Activated B cell treated with CpG ODN at 0.5 μM for 24 hours (primary cell): ENCODE measurements at regions not wholly inside any gene's neighbourhood (a gene's known extent, or its start where the extent isn't known, plus 50 kb on each side); places are given as distances from the start of the nearest gene placed in this dataset.

ENCODE experiments used
- ATAC-seq: fragments of 200-7000 bp; cut with Tn5 transposase; one replicate; pipeline ENCODE4 v1.10.0; 2021; ENCODE audit warnings: low read depth, mild to moderate bottlenecking, moderate library complexity
- CTCF ChIA-PET: fragments of 350-600 bp; sonication (Branson Sonifier 250); formaldehyde crosslinking; loops from one replicate; lab custom pipeline; 2021; ENCODE audit warnings: antibody characterized with exemption; lab: Charles Lee
- POLR2A ChIA-PET: fragments of 350-600 bp; sonication (Branson Sonifier 250); formaldehyde crosslinking; loops from one replicate; lab custom pipeline; 2021; ENCODE audit warnings: antibody characterized with exemption; lab: Charles Lee
- DNase-seq: peaks from one replicate; pipeline ENCODE4 v3.0.0; 2022
- H3K27ac Mint-ChIP-seq: one replicate; pipeline ENCODE4 v1.8.0; 2020; ENCODE audit warnings: mixed read lengths
- H3K27me3 Mint-ChIP-seq: one replicate; pipeline ENCODE4 v1.8.0; 2021; ENCODE audit warnings: mixed read lengths
- H3K36me3 Mint-ChIP-seq: one replicate; pipeline ENCODE4 v1.8.0; 2021; ENCODE audit warnings: low read depth, mixed read lengths
- H3K4me1 Mint-ChIP-seq: one replicate; pipeline ENCODE4 v1.8.0; 2021; ENCODE audit warnings: mixed read lengths
- H3K4me3 Mint-ChIP-seq: one replicate; pipeline ENCODE4 v1.8.0; 2020; ENCODE audit warnings: mild to moderate bottlenecking, mixed read lengths
- H3K9me3 Mint-ChIP-seq: one replicate; pipeline ENCODE4 v1.8.0; 2020; ENCODE audit warnings: mixed read lengths
- CTCF ChIP-seq: fragments of 200-600 bp; IDR thresholded peaks from one replicate; pipeline ENCODE4 v1.8.0; 2022; ENCODE audit warnings: antibody characterized with exemption, mild to moderate bottlenecking
- intact Hi-C: fragments of 100-400 bp; cut with micrococcal nuclease; formaldehyde crosslinking; loops from one replicate; pipeline ENCODE4 v1.15.1; 2024

DNA sequence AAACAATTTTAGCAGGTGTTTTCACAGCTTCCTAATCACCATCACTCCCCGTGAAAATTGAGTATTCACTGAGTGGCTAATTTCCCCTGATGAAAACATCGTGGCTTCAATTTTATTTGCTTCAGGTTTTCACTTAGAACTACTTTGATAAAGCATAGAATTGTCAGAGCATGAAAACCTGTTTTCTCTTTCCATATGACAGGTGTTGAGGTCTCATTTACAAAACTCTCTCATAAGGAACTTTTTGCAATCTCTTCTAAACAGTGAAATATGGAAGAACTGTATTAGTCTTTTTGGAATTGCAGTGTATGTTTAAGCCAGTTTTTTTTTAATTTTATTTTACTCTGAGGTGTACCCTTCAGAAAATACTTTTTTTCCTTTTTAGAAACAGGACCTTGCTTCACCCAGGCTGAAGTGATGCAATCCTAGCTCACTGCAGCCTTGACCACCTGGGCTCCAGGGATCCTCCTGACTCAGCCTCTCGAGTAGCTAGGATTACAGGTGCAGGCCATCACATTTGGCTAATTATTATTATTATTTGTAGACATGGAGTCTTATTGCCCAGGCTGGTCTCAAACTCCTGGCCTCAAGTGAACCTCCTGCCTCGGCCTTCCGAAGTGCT lies 111.2 kb upstream of the RAPGEF2 start:
- CTCF ChIA-PET, result no interaction called here
- TF ChIP-seq CTCF, result no peak
- H3K36me3 Mint-ChIP-seq, result no peaks in the 10 kb centered on the region
- intact Hi-C loops, result no loop called here
- H3K27me3 Mint-ChIP-seq, result peaks cover 12% of the 10 kb centered on the region
- H3K9me3 Mint-ChIP-seq, result peaks cover 6% of the 10 kb centered on the region
- H3K27ac Mint-ChIP-seq, result no peak overlapping the region
- H3K4me1 Mint-ChIP-seq, result no peaks in the 10 kb centered on the region
- POLR2A ChIA-PET, result no interaction called here
- no peak for DNase-seq
- no peak overlapping the region for H3K4me3 Mint-ChIP-seq
- ATAC-seq, result no peak

DNA sequence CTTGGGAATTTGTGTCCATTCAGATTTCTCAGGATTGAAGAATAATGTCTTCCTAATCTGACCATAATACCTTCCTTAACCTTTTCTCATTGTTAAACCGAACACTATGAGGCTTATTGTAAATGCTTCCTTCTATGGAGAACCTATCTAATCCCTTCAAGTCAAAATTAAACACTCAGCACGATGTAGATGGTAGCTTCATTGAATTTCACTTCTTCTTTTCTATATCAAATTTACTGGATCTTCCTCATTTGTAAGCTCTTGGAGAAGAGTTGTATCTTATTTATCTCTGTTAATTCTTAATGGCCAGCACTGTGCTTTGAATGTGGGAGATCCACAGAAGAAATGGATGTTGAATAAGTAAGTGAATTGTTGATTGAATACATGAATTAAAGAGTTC lies 109.0 kb upstream of the RAPGEF2 start:
- H3K36me3 Mint-ChIP-seq, result no peaks in the 10 kb centered on the region
- ChIA-PET POLR2A (no interaction called here), CTCF (no interaction called here)
- ATAC-seq (no peak), DNase-seq (no peak)
- TF ChIP-seq CTCF, result no peak
- H3K4me1 Mint-ChIP-seq, result no peaks in the 10 kb centered on the region
- no peak overlapping the region for H3K4me3 Mint-ChIP-seq
- H3K27me3 Mint-ChIP-seq, result peaks cover 8% of the 10 kb centered on the region
- H3K27ac Mint-ChIP-seq, result no peak overlapping the region
- intact Hi-C loops, result no loop called here
- H3K9me3 Mint-ChIP-seq, result peaks cover 5% of the 10 kb centered on the region

GRCh38 chr4:158995040-158995439 lies 107.8 kb upstream of the RAPGEF2 start:
- Mint-ChIP-seq H3K9me3 (no peaks in the 10 kb centered on the region), H3K4me1 (no peaks in the 10 kb centered on the region), H3K27ac (no peak overlapping the region), H3K27me3 (peaks cover 8% of the 10 kb centered on the region), H3K4me3 (no peak overlapping the region), H3K36me3 (no peaks in the 10 kb centered on the region)
- CTCF ChIA-PET, result no interaction called here
- ATAC-seq (no peak), DNase-seq (no peak)
- no peak for TF ChIP-seq CTCF
- POLR2A ChIA-PET, result no interaction called here
- intact Hi-C loops, result no loop called here

DNA sequence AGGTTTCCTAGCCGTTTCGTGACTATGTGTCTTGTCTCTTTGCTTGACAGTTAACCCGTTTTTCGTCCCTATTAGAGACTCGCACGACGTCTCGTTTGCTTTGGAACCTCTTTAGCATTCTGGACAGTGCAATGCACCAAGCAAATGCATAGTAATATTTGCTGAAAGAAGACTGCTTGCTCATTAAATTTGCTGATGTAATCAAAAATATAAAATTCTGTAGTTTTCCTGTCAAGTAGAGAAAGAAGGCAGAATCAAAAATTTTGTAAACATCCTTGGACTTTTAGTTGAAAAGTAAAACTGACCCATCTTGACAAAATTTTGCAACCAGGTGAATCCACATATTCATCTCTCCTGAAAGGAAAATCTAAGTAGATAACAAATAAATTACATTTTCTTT lies 106.9 kb upstream of the RAPGEF2 start:
- POLR2A ChIA-PET, result no interaction called here
- Mint-ChIP-seq H3K4me3 (no peak overlapping the region), H3K27ac (no peak overlapping the region), H3K27me3 (peaks cover 8% of the 10 kb centered on the region), H3K36me3 (no peaks in the 10 kb centered on the region), H3K4me1 (no peaks in the 10 kb centered on the region), H3K9me3 (no peaks in the 10 kb centered on the region)
- intact Hi-C loops, result no loop called here
- CTCF ChIA-PET, result no interaction called here
- TF ChIP-seq CTCF, result no peak
- DNase-seq, result no peak
- no peak for ATAC-seq

DNA sequence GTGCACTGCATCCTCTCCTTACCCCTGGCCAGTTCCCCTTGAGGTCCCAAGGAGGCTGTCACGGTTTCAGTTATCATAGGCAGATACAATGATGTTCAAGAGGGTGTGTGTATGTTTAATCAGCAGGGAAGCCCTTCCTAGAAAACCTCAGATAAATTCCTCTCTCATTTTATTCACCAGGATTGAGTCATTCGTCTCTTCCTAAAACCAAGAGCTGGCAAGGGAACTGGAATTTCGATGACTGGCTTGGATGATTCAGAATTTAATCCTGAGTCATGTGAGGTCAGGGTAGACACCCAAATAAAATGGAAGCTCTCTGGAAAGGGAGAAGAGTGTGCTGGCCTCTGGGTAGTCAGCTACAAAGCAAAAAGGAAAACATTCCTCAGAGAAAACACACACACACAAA lies 106.2 kb upstream of the RAPGEF2 start:
- POLR2A ChIA-PET, result no interaction called here
- no peak for TF ChIP-seq CTCF
- peaks cover 7% of the 10 kb centered on the region for H3K27me3 Mint-ChIP-seq
- peaks cover 5% of the 10 kb centered on the region for H3K9me3 Mint-ChIP-seq
- H3K27ac Mint-ChIP-seq, result no peak overlapping the region
- no peaks in the 10 kb centered on the region for H3K36me3 Mint-ChIP-seq
- no peak overlapping the region for H3K4me3 Mint-ChIP-seq
- CTCF ChIA-PET, result no interaction called here
- no peak for ATAC-seq
- intact Hi-C loops, result no loop called here
- DNase-seq, result no peak
- no peaks in the 10 kb centered on the region for H3K4me1 Mint-ChIP-seq
